NB4 (cell line): ENCODE measurements at regions not wholly inside any gene's neighbourhood (a gene's known extent, or its start where the extent isn't known, plus 50 kb on each side); places are given as distances from the start of the nearest gene placed in this dataset.

Experiments
- DNase-seq: peaks from one replicate; pipeline ENCODE4 v3.0.0; 2010; ENCODE audit warnings: low read depth
- H3K4me3 ChIP-seq: one replicate; pipeline ENCODE4 v1.5.1; 2011; ENCODE audit warnings: mild to moderate bottlenecking, low read depth, low read length, moderate library complexity
- MYC ChIP-seq: IDR thresholded peaks from 2 replicates; pipeline ENCODE4 v1.6.1; 2011; ENCODE audit warnings: low read depth, low read length
- POLR2A ChIP-seq: IDR thresholded peaks from 2 replicates; pipeline ENCODE4 v1.6.1; 2011; ENCODE audit warnings: mild to moderate bottlenecking; ENCODE audit not compliant: insufficient read length; ENCODE audit errors: extremely low read depth
- TF ChIP-seq, protein P1 (sequence below): IDR thresholded peaks from 2 replicates; pipeline ENCODE4 v1.6.1; 2011; ENCODE audit warnings: low read depth, low read length
- TF ChIP-seq, protein P2 (sequence below): IDR thresholded peaks from one replicate; pipeline ENCODE4 v1.5.1; 2012; ENCODE audit warnings: low read depth, low read length

DNA sequence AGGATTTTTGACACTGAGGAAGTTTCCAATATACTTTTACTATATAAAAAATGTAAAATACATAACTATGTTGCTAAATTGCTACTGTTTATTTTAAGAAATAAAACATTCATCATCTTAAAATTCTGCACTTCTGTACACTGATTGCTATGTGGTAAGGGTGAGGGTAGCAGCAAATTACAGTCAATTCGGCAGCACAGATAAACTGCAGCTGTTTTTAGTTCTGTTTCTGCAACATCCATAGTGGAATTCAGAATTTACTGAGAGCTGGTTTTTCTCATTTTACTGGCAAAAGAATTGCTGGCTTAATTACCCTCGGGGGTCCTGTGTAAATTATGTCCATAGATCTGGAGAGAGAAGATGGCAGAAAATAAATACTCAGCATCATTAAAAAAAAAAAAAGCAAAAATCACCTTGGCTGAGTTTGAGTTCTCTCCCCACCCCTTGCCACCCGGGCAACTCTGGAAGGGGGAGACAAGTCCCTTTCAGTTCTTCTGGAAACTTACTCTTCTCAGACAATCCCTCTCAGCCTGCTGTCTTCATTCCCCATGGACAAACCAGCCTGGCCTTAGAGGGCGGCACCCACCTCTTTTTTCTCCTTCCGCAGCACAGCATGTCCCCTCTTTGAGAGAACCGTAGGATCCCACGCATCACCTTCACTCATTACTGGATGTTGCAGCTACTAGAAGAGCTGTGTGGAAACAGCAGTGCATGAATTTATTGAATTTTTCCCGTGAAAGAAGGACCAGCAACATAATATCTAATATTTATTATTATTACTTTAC lies 501.1 kb upstream of the CELF2 start:
- no peak for TF ChIP-seq MYC
- H3K4me3 ChIP-seq, result no peak overlapping the region
- no peak for DNase-seq

DNA sequence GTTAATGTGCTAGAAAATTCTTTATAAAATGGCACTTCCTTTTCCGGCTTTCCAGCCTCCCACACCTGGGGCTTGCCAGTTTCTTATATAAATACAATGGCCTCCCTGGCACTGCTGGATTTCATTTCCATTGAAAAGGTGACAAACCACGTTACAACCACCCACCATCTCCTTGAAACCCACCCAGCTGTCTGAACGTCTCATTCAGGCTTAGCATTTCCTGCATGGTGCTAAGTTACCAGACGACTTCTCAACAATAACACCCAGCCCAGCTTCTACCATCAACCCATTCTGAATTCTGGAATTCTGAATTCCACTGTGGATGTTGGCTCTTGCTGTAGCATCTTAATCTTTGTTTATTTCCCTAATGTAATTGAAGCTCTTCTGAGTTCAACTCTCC lies 499.8 kb upstream of the CELF2 start:
- TF ChIP-seq POLR2A, result no peak
- TF ChIP-seq MYC, result no peak
- TF ChIP-seq, protein P1, sequence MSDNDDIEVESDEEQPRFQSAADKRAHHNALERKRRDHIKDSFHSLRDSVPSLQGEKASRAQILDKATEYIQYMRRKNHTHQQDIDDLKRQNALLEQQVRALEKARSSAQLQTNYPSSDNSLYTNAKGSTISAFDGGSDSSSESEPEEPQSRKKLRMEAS, result no peak
- TF ChIP-seq, protein P2, sequence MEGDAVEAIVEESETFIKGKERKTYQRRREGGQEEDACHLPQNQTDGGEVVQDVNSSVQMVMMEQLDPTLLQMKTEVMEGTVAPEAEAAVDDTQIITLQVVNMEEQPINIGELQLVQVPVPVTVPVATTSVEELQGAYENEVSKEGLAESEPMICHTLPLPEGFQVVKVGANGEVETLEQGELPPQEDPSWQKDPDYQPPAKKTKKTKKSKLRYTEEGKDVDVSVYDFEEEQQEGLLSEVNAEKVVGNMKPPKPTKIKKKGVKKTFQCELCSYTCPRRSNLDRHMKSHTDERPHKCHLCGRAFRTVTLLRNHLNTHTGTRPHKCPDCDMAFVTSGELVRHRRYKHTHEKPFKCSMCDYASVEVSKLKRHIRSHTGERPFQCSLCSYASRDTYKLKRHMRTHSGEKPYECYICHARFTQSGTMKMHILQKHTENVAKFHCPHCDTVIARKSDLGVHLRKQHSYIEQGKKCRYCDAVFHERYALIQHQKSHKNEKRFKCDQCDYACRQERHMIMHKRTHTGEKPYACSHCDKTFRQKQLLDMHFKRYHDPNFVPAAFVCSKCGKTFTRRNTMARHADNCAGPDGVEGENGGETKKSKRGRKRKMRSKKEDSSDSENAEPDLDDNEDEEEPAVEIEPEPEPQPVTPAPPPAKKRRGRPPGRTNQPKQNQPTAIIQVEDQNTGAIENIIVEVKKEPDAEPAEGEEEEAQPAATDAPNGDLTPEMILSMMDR, result no peak
- no peak for DNase-seq
- H3K4me3 ChIP-seq, result no peak overlapping the region

DNA sequence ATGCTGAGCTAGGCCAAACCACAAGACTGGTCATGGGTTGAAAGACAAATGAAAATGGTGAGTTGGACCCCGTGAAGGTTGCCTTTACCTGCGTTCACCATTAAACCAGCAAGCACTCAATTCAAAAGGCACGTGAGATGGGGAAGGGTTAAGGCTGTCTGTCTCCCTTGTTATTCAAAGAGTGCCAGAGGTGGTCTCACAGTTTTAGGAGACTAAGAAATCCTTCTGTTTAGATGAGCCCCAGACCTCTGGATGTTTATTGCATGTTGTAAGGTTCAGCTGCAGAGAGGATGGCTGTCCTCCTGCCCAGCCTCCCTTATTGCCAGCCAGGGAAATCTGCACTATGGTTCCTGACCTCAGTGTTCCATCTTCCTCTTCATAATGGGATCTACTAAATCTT lies 498.0 kb upstream of the CELF2 start:
- TF ChIP-seq, protein P2, result no peak
- no peak for TF ChIP-seq MYC
- TF ChIP-seq, protein P1, result no peak
- no peak for TF ChIP-seq POLR2A
- H3K4me3 ChIP-seq, result no peak overlapping the region
- no peak for DNase-seq

DNA sequence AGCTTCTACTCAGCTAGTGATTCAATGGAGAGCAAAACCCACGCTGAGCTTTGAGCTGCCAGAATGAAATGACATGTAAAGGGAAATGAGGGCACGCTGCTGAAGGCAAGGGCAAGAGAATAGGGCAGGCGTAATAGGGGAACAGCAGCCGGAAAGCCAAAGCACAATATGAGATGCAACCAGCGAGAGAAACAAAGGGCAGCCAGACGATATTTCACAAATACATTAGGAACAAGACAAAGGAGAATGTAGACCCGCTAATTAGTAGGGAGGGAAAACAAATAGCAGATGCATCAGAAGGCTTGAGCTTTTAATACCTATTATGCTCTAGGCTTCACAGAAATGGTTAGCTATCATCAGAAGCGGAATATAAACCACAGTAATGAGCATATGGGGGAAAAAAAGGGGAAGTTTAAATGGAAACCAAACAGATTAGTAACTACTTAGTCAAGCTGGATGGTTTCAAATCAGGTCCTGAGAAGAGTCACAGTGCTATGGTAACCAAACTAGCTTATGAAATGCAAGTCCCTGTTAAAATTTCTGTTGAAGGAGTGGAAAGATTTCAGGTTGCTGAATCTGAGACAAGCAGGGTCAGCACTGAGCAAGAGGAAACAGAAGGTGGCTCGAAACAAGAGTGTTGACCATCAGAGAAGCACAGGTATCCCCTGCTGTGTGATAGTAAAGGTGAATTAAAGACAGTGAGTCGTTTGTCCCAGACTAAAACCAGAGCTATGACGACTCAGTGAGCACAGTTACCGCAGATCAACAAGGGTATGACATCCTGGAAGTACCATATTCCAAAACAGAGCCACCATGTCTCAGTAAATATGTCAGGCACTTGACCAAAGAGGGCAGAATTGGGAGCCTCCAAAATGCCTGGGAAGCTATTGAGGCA lies 496.9 kb upstream of the CELF2 start:
- DNase-seq, result peak; percentile 16
- H3K4me3 ChIP-seq, result no peak overlapping the region
- TF ChIP-seq, protein P2, result no peak
- no peak for TF ChIP-seq POLR2A
- TF ChIP-seq, protein P1, result no peak
- TF ChIP-seq MYC, result no peak

DNA sequence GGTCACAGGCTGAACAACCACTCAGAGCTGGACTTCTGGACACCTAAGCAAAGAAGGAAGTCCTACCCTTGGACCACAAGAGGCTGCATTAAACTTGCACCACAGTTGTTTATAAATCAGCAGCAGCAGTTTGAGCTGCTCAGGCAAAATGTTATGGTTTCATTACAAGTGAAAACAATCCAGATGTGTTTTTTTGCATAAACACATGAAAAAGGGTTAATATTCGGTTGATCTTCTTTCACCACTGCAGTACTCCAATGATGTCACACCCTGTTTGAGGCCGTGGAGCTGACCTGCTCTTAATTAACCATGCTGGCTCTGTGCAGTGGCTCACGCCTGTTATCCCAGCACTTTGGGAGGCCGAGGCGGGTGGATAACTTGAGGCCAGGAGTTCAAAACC lies 490.8 kb upstream of the CELF2 start:
- DNase-seq, result no peak
- TF ChIP-seq, protein P2, result no peak
- TF ChIP-seq, protein P1, result no peak
- TF ChIP-seq POLR2A (no peak), MYC (no peak)
- no peak overlapping the region for H3K4me3 ChIP-seq

DNA sequence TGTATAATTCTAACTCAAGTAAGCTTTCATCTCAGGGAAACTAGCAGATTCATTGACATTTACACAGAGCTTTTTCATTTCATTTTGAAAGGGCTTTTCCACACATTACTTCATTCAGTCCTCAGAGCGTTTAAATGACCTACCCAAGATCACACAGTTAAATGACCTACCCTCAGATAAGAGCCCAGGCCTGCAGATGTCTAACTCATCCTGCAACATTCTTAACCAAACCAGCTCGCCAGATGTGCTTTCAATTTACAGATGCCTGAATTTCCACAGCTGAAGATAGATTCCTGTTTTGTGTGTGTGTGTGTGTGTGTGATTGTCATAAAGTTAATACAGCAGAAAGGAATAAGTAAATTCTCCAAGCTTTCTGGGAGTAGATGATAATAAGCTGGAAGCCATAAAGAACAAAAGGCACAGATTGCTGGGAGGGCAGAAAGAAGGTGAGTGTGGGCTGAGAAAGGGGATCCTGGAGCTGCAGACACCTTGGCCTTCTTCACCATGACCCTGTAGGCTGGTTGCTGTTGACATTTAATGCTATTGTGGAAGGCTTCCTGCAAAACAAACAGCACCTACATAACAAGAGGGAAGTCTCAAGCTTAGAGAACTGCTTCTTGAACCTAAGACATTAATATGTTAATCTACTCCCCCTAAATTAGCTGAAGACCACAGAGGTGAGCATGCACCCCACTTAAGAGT lies 489.7 kb upstream of the CELF2 start:
- H3K4me3 ChIP-seq, result no peak overlapping the region
- TF ChIP-seq, protein P2, result no peak
- no peak for TF ChIP-seq POLR2A
- no peak for TF ChIP-seq MYC
- TF ChIP-seq, protein P1, result no peak
- DNase-seq, result no peak
